ENCODE measurements at regions not wholly inside any gene's neighbourhood (a gene's known extent, or its start where the extent isn't known, plus 50 kb on each side); places are given as distances from the start of the nearest gene placed in this dataset.

DNA sequence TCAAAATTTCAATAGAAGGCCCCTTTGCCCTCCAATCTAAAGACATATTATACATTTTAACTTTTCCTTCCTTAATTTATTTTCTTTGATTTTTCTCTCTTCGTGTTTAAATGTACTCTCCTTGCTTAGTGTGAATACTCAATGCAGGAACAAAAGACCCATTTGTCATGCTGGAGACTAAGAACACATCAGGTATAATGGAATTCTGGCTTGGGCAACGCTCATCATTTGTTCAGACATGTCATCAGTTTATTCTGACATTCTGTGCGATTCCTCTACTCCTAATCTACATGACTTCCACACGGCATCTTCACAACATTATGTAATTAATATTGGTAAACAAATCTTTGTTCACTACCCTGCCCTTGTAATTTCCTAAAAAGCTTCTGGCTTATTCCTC lies 136.6 kb upstream of the LRRN1 start:
- TF ChIP-seq, protein P1, sequence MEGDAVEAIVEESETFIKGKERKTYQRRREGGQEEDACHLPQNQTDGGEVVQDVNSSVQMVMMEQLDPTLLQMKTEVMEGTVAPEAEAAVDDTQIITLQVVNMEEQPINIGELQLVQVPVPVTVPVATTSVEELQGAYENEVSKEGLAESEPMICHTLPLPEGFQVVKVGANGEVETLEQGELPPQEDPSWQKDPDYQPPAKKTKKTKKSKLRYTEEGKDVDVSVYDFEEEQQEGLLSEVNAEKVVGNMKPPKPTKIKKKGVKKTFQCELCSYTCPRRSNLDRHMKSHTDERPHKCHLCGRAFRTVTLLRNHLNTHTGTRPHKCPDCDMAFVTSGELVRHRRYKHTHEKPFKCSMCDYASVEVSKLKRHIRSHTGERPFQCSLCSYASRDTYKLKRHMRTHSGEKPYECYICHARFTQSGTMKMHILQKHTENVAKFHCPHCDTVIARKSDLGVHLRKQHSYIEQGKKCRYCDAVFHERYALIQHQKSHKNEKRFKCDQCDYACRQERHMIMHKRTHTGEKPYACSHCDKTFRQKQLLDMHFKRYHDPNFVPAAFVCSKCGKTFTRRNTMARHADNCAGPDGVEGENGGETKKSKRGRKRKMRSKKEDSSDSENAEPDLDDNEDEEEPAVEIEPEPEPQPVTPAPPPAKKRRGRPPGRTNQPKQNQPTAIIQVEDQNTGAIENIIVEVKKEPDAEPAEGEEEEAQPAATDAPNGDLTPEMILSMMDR (IDR thresholded peaks at IDR 0.05), result no peak
- TF ChIP-seq POLR2AphosphoS5 (IDR thresholded peaks at IDR 0.05) (no peak), POLR2A (IDR thresholded peaks at IDR 0.05) (no peak), EP300 (IDR thresholded peaks at IDR 0.05) (no peak)
